T-helper 1 cell treated with Interleukin-12 subunit alpha and Interleukin-12 subunit beta and Interleukin-4 antibody, amounts not matched to agents 30 μg/mL and 1 μg/mL, for 36 hours (primary cell): ENCODE measurements at regions not wholly inside any gene's neighbourhood (a gene's known extent, or its start where the extent isn't known, plus 50 kb on each side); places are given as distances from the start of the nearest gene placed in this dataset.

Source experiments
- H3K27ac Mint-ChIP-seq: one replicate; pipeline ENCODE4 v1.8.0; 2021; ENCODE audit warnings: mild to moderate bottlenecking, mixed read lengths
- H3K27me3 Mint-ChIP-seq: one replicate; pipeline ENCODE4 v1.8.0; 2021; ENCODE audit warnings: low read depth, mixed read lengths
- H3K36me3 Mint-ChIP-seq: one replicate; pipeline ENCODE4 v1.8.0; 2021; ENCODE audit warnings: low read depth, mixed read lengths
- H3K4me1 Mint-ChIP-seq: one replicate; pipeline ENCODE4 v1.8.0; 2021; ENCODE audit warnings: low read depth, mixed read lengths
- H3K4me3 Mint-ChIP-seq: one replicate; pipeline ENCODE4 v1.8.0; 2021; ENCODE audit warnings: mild to moderate bottlenecking, moderate library complexity, mixed read lengths
- H3K9me3 Mint-ChIP-seq: one replicate; pipeline ENCODE4 v1.8.0; 2021; ENCODE audit warnings: mixed read lengths

GRCh38 chr2:173605994-173606393, 251.3 kb downstream of the CDCA7 start:
- Mint-ChIP-seq H3K9me3 (no peaks in the 10 kb centered on the region), H3K27ac (no peak overlapping the region), H3K36me3 (no peaks in the 10 kb centered on the region), H3K4me3 (no peak overlapping the region), H3K27me3 (peaks cover 25% of the 10 kb centered on the region), H3K4me1 (no peaks in the 10 kb centered on the region)

GRCh38 chr2:173606619-173607248, 252.1 kb downstream of the CDCA7 start:
- no peak overlapping the region for H3K27ac Mint-ChIP-seq
- no peaks in the 10 kb centered on the region for H3K9me3 Mint-ChIP-seq
- H3K36me3 Mint-ChIP-seq, result no peaks in the 10 kb centered on the region
- H3K4me1 Mint-ChIP-seq, result no peaks in the 10 kb centered on the region
- H3K4me3 Mint-ChIP-seq, result no peak overlapping the region
- peaks cover 25% of the 10 kb centered on the region for H3K27me3 Mint-ChIP-seq

GRCh38 chr2:173607606-173608311, 253.1 kb downstream of the CDCA7 start:
- Mint-ChIP-seq H3K36me3 (no peaks in the 10 kb centered on the region), H3K4me1 (no peaks in the 10 kb centered on the region), H3K9me3 (no peaks in the 10 kb centered on the region), H3K4me3 (no peak overlapping the region), H3K27me3 (peaks cover 25% of the 10 kb centered on the region), H3K27ac (no peak overlapping the region)

DNA sequence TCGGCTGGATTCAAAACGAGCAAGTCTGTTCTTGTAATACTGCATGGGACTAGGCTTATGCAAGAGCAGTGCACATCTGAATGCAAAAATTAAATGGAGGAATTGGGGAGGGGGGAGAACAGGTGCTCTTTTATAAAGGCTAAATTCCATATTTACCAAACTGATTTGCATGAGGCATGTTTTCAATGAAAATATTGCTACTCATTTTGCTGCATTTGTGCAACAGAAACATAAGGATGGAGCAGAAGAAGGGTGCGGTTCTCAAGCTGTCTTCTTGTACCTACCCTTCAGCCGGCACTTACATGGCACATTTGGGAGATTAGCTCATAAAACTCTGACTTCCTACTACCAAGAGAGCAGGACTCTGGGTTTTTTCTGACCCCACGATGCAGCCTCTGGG, 256.4 kb downstream of the CDCA7 start:
- Mint-ChIP-seq H3K27ac (no peak overlapping the region), H3K9me3 (no peaks in the 10 kb centered on the region), H3K4me3 (no peak overlapping the region), H3K4me1 (no peaks in the 10 kb centered on the region), H3K36me3 (no peaks in the 10 kb centered on the region), H3K27me3 (peaks cover 20% of the 10 kb centered on the region)

DNA sequence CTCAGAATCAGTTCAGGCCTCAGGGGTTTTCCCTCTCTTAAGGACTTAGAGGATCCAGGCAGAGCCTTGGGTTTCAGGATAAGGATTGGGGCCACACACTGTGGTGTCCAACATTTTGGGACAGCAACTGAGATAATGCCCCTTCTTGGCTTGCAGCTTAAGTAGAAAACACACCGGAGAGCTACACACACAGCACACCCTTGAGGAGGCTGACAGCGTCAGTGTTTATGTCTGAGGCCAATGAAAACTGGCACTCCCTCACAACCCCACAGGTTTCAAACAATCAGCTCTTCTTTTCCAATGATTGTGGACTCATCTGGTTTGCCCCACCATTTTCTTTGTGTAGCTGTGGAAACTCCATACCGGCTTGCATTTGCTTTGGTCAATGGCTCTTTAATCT, 257.7 kb downstream of the CDCA7 start:
- no peaks in the 10 kb centered on the region for H3K36me3 Mint-ChIP-seq

DNA sequence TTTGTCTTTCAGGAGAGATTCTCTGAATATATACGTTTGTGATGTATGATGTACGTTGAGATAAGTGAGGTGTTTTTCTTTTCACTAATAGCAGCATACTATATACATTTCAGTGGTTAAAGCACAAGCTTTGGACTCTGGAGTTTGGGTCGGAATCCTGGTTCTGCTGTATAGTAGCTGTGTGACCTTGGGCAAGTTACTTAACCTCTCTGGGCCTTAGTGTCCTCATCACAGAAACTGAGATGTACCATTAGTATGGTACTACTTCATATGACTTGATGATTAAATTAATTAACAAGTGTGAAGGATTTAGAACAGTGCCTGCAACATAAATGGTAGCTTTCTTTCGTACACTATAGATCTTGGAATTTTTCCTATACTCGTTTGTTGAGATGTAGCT, 258.7 kb downstream of the CDCA7 start:
- no peak overlapping the region for H3K27ac Mint-ChIP-seq
- no peak overlapping the region for H3K4me3 Mint-ChIP-seq
- H3K4me1 Mint-ChIP-seq, result no peaks in the 10 kb centered on the region
- H3K27me3 Mint-ChIP-seq, result peaks cover 10% of the 10 kb centered on the region
- no peaks in the 10 kb centered on the region for H3K36me3 Mint-ChIP-seq
- H3K9me3 Mint-ChIP-seq, result no peaks in the 10 kb centered on the region

More for the DNA sequence above, 257.7 kb downstream of the CDCA7 start:
- Mint-ChIP-seq H3K27me3 (peaks cover 15% of the 10 kb centered on the region), H3K4me3 (no peak overlapping the region), H3K27ac (no peak overlapping the region), H3K9me3 (no peaks in the 10 kb centered on the region), H3K4me1 (no peaks in the 10 kb centered on the region)

GRCh38 chr2:173614265-173614930, 259.7 kb downstream of the CDCA7 start:
- Mint-ChIP-seq H3K27ac (no peak overlapping the region), H3K9me3 (no peaks in the 10 kb centered on the region), H3K4me3 (no peak overlapping the region), H3K4me1 (no peaks in the 10 kb centered on the region), H3K36me3 (no peaks in the 10 kb centered on the region), H3K27me3 (peaks cover 9% of the 10 kb centered on the region)

- no peaks in the 10 kb centered on the region for H3K36me3 Mint-ChIP-seq
- H3K4me3 Mint-ChIP-seq, result no peak overlapping the region
- H3K27me3 Mint-ChIP-seq, result no peaks in the 10 kb centered on the region
- H3K27ac Mint-ChIP-seq, result no peak overlapping the region
- no peaks in the 10 kb centered on the region for H3K9me3 Mint-ChIP-seq
- H3K4me1 Mint-ChIP-seq, result no peaks in the 10 kb centered on the region
Measured at GRCh38 chr2:173623438-173624319, 269.0 kb downstream of the CDCA7 start.

DNA sequence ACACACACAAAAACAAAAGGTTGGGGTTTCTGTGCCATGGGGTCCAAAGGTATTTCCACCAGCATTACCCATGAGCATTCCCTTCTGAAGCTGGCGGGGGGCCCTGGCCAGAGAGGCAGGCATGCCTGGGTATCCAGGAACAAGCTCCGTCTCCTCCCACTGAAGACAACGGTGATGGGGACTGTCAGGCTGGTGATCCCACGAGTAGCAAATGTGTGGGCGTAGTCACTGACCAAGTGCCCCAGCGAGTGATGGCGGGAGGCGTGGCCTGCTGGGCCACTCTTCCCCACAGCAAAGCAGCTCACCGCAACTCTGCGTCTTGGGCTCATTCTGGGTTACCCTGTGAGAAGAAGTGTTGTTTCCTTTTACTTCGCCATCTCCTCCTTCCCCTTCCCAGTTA, 270.6 kb downstream of the CDCA7 start:
- Mint-ChIP-seq H3K36me3 (no peaks in the 10 kb centered on the region), H3K4me3 (no peak overlapping the region), H3K9me3 (no peaks in the 10 kb centered on the region), H3K27ac (no peak overlapping the region), H3K4me1 (no peaks in the 10 kb centered on the region), H3K27me3 (no peaks in the 10 kb centered on the region)

- H3K27me3 Mint-ChIP-seq, result no peaks in the 10 kb centered on the region
- H3K9me3 Mint-ChIP-seq, result no peaks in the 10 kb centered on the region
- H3K4me1 Mint-ChIP-seq, result no peaks in the 10 kb centered on the region
- H3K27ac Mint-ChIP-seq, result no peak overlapping the region
- H3K36me3 Mint-ChIP-seq, result no peaks in the 10 kb centered on the region
- H3K4me3 Mint-ChIP-seq, result no peak overlapping the region
Measured at GRCh38 chr2:173629076-173629475, 274.4 kb downstream of the CDCA7 start.

DNA sequence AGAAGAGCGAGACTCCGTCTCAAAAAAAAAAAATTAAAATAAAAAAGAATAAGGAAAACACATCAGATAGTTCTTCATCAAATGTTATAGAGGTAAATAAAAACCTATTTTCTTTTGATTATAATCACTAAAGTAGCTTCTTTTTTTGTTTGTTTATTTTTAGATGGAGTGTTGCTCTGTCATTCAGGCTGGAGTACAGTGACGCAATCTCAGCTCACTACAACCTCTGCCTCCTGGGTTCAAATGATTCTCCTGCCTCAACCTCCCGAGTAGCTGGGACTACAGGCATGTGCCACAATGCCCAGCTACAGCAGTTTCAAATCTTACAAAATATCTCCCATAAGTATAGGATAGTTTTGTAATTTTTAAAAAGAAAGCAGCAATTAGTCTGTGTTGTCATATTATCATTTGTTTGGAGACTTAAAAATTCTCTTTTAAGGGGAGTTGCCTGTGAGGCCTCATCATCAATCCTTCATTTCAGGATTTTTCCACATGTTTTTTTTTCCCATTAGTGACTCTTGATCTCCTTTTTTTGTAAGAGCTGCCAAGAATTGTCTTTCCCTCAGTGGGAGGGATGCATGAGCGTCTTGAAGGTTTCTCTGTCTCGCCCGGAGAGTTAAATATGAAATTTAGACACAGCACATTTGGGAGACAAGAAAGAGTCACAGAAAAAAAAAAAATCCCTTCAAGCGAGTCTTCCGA, 275.9 kb downstream of the CDCA7 start:
- Mint-ChIP-seq H3K4me3 (no peak overlapping the region), H3K27me3 (peaks cover 3% of the 10 kb centered on the region), H3K36me3 (no peaks in the 10 kb centered on the region), H3K4me1 (no peaks in the 10 kb centered on the region), H3K27ac (no peak overlapping the region), H3K9me3 (no peaks in the 10 kb centered on the region)

GRCh38 chr2:173631127-173631460, 276.4 kb downstream of the CDCA7 start:
- H3K27ac Mint-ChIP-seq, result no peak overlapping the region
- no peak overlapping the region for H3K4me3 Mint-ChIP-seq
- no peaks in the 10 kb centered on the region for H3K9me3 Mint-ChIP-seq
- H3K36me3 Mint-ChIP-seq, result no peaks in the 10 kb centered on the region
- H3K4me1 Mint-ChIP-seq, result no peaks in the 10 kb centered on the region
- peaks cover 3% of the 10 kb centered on the region for H3K27me3 Mint-ChIP-seq

DNA sequence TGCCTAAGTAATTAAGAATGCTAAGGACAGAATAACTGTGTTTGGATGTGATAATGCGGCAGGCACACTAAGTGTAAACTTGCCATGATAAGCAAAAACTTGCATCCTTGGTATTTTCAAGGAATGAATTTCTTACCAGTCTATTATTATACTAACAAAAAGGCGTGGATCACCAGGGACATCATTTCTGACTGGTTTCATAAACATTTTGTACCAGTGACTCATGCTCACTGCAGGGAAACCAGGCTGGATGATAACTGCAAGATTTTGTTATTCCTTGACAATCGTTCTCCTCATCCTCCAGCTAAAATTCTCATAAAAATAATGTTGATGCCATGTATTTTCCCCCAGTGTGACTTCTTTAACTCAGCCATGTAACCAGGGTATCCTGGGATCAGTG, 289.5 kb downstream of the CDCA7 start:
- Mint-ChIP-seq H3K27ac (no peak overlapping the region), H3K27me3 (peaks cover 8% of the 10 kb centered on the region), H3K4me1 (no peaks in the 10 kb centered on the region), H3K4me3 (no peak overlapping the region), H3K36me3 (no peaks in the 10 kb centered on the region), H3K9me3 (no peaks in the 10 kb centered on the region)

- Mint-ChIP-seq H3K9me3 (no peaks in the 10 kb centered on the region), H3K27ac (no peak overlapping the region), H3K27me3 (peaks cover 8% of the 10 kb centered on the region), H3K4me3 (no peak overlapping the region), H3K4me1 (no peaks in the 10 kb centered on the region), H3K36me3 (no peaks in the 10 kb centered on the region)
Measured at GRCh38 chr2:173647681-173648311, 293.1 kb downstream of the CDCA7 start.
